SU-DHL-6 (cell line): ENCODE measurements at regions not wholly inside any gene's neighbourhood (a gene's known extent, or its start where the extent isn't known, plus 50 kb on each side); places are given as distances from the start of the nearest gene placed in this dataset.

Experiments used
- CTCF ChIP-seq: fragments of 200-600 bp; sonication (generic); IDR thresholded peaks from one replicate; pipeline ENCODE4 v1.5.1; 2017; ENCODE audit warnings: antibody characterized with exemption, mild to moderate bottlenecking, low read length, moderate library complexity; ENCODE audit not compliant: insufficient read depth, poor library complexity, severe bottlenecking
- EZH2phosphoT487 ChIP-seq: fragments of 200-600 bp; sonication (generic), shearing (Covaris generic); conservative IDR thresholded peaks from 2 replicates; pipeline ENCODE4 v1.6.1; 2018; ENCODE audit warnings: mild to moderate bottlenecking, antibody characterized with exemption, low read length, moderate library complexity, mixed read lengths

GRCh38 chr16:54766355-54766754 lies 164.3 kb upstream of the IRX5 start:
- TF ChIP-seq CTCF = no peak
- TF ChIP-seq EZH2phosphoT487 = no peak
